ENCODE measurements at regions not wholly inside any gene's neighbourhood (a gene's known extent, or its start where the extent isn't known, plus 50 kb on each side); places are given as distances from the start of the nearest gene placed in this dataset.

GRCh38 chr5:30968971-30969370, 224.5 kb upstream of the CDH6 start:
- no peak for TF ChIP-seq CTCF (IDR thresholded peaks at IDR 0.05; ENCODE audit: low read depth, low read length, missing control alignments)
- H3K4me3 ChIP-seq (ENCODE audit: low read depth, low read length) = no peak overlapping the region
- in situ Hi-C loops (cut with HindIII; ENCODE audit: low pct_ligation_motif_present, low sequenced_read_pairs) = no loop called here
- H3K27ac ChIP-seq = no peak overlapping the region
- no peaks in the 10 kb centered on the region for H3K36me3 ChIP-seq (replicated peaks)
- peak; percentile 48 for DNase-seq
- H3K27me3 ChIP-seq (replicated peaks) = no peaks in the 10 kb centered on the region

GRCh38 chr5:30960036-30960435, 233.4 kb upstream of the CDH6 start:
- Histone ChIP-seq H3K4me3 (ENCODE audit: low read depth, low read length) (no peak overlapping the region), H3K27me3 (replicated peaks) (no peaks in the 10 kb centered on the region), H3K36me3 (replicated peaks) (no peaks in the 10 kb centered on the region), H3K27ac (no peak overlapping the region)
- TF ChIP-seq CTCF (IDR thresholded peaks at IDR 0.05; ENCODE audit: low read depth, low read length, missing control alignments) = no peak
- in situ Hi-C loops (cut with HindIII; ENCODE audit: low pct_ligation_motif_present, low sequenced_read_pairs) = no loop called here
- DNase-seq = no peak

GRCh38 chr5:30959238-30959637, 234.2 kb upstream of the CDH6 start:
- TF ChIP-seq CTCF (IDR thresholded peaks at IDR 0.05; ENCODE audit: low read depth, low read length, missing control alignments) = no peak
- no peak for DNase-seq
- no peak overlapping the region for H3K4me3 ChIP-seq (ENCODE audit: low read depth, low read length)
- in situ Hi-C loops (cut with HindIII; ENCODE audit: low pct_ligation_motif_present, low sequenced_read_pairs) = no loop called here
- H3K27ac ChIP-seq = no peak overlapping the region
- no peaks in the 10 kb centered on the region for H3K27me3 ChIP-seq (replicated peaks)
- H3K36me3 ChIP-seq (replicated peaks) = no peaks in the 10 kb centered on the region

GRCh38 chr5:30957591-30957990, 235.9 kb upstream of the CDH6 start:
- H3K27ac ChIP-seq = no peak overlapping the region
- no peak for TF ChIP-seq CTCF (IDR thresholded peaks at IDR 0.05; ENCODE audit: low read depth, low read length, missing control alignments)
- no peaks in the 10 kb centered on the region for H3K36me3 ChIP-seq (replicated peaks)
- no peak overlapping the region for H3K4me3 ChIP-seq (ENCODE audit: low read depth, low read length)
- H3K27me3 ChIP-seq (replicated peaks) = no peaks in the 10 kb centered on the region
- no peak for DNase-seq
- in situ Hi-C loops (cut with HindIII; ENCODE audit: low pct_ligation_motif_present, low sequenced_read_pairs) = no loop called here

- H3K36me3 ChIP-seq (replicated peaks) = no peaks in the 10 kb centered on the region
- in situ Hi-C loops (cut with HindIII; ENCODE audit: low pct_ligation_motif_present, low sequenced_read_pairs) = no loop called here
- H3K27me3 ChIP-seq (replicated peaks) = no peaks in the 10 kb centered on the region
- TF ChIP-seq CTCF (IDR thresholded peaks at IDR 0.05; ENCODE audit: low read depth, low read length, missing control alignments) = no peak
- no peak overlapping the region for H3K27ac ChIP-seq
- no peak overlapping the region for H3K4me3 ChIP-seq (ENCODE audit: low read depth, low read length)
- DNase-seq = no peak
Measured at GRCh38 chr5:30956251-30956650, 237.2 kb upstream of the CDH6 start.

- in situ Hi-C loops (cut with HindIII; ENCODE audit: low pct_ligation_motif_present, low sequenced_read_pairs) = no loop called here
- H3K27me3 ChIP-seq (replicated peaks) = no peaks in the 10 kb centered on the region
- H3K4me3 ChIP-seq (ENCODE audit: low read depth, low read length) = no peak overlapping the region
- no peak for DNase-seq
- no peak for TF ChIP-seq CTCF (IDR thresholded peaks at IDR 0.05; ENCODE audit: low read depth, low read length, missing control alignments)
- H3K36me3 ChIP-seq (replicated peaks) = no peaks in the 10 kb centered on the region
- H3K27ac ChIP-seq = no peak overlapping the region
Measured at GRCh38 chr5:30937070-30937469, 256.4 kb upstream of the CDH6 start.

All from brain microvascular endothelial cell (primary cell).